ENCODE measurements at regions not wholly inside any gene's neighbourhood (a gene's known extent, or its start where the extent isn't known, plus 50 kb on each side); places are given as distances from the start of the nearest gene placed in this dataset.

DNA sequence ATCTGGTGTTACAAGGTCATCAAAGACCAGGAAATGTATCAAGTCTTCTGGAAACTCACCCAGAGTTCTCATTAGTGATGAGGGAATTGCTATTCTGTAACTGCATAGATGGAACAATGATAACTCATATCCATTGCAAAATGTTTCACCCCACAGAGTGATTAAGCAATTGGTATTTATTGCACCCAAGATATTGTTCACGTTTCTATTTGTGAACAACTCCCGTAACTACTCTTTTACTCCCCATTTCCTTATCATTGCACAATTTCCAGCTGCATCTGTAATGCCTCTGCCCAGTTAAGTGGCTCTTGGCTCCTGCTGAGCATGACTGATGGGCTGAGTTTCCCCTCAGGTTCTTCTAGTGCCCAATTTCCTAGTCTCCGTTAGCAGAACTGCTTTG is 108.7 kb upstream of the PRICKLE1 start:
- TF ChIP-seq, protein P1, sequence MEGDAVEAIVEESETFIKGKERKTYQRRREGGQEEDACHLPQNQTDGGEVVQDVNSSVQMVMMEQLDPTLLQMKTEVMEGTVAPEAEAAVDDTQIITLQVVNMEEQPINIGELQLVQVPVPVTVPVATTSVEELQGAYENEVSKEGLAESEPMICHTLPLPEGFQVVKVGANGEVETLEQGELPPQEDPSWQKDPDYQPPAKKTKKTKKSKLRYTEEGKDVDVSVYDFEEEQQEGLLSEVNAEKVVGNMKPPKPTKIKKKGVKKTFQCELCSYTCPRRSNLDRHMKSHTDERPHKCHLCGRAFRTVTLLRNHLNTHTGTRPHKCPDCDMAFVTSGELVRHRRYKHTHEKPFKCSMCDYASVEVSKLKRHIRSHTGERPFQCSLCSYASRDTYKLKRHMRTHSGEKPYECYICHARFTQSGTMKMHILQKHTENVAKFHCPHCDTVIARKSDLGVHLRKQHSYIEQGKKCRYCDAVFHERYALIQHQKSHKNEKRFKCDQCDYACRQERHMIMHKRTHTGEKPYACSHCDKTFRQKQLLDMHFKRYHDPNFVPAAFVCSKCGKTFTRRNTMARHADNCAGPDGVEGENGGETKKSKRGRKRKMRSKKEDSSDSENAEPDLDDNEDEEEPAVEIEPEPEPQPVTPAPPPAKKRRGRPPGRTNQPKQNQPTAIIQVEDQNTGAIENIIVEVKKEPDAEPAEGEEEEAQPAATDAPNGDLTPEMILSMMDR (IDR thresholded peaks at IDR 0.05; ENCODE audit: low read depth, low read length, missing control alignments) = no peak
- no peak for DNase-seq (ENCODE audit: low read depth)
- no peak overlapping the region for H3K4me3 ChIP-seq (ENCODE audit: low read depth, low read length)

DNA sequence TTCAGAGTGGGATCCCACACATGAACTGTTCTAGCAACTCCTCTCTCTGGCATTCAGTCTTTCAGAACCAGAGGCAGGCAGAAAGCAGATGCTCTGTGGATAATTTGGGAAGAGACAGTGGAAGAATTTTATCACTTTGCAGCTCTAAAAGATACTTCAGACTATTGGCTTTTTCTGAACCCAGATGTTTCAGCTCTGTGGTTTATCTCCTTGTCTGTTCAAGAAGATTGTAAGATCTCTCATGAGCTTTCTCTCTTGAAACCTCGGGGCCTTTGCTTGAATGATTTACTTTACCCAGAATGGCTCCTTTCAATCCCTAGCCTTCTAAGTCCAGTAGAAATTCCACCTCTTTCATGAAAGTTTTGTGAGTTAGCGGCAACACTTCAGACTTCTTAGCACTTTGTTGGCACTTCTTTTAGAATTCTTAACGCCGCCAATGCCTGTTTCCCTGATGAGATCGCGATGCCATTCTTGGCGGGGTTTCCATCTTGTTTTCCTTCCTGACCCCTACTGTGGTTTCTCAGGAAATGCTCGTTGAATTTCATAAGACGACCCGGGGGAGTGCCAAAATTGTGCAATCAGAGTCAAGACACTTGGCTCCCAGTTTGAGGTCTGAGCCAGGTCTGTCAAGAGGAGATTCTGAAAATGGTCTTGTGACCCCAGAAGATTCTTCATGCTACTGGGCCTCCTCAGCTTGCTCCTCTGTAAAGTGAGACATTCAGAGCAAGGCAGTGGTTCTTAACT is 107.0 kb upstream of the PRICKLE1 start:
- TF ChIP-seq, protein P1 (IDR thresholded peaks at IDR 0.05; ENCODE audit: low read depth, low read length, missing control alignments) = no peak
- no peak for DNase-seq (ENCODE audit: low read depth)
- H3K4me3 ChIP-seq (ENCODE audit: low read depth, low read length) = no peak overlapping the region

DNA sequence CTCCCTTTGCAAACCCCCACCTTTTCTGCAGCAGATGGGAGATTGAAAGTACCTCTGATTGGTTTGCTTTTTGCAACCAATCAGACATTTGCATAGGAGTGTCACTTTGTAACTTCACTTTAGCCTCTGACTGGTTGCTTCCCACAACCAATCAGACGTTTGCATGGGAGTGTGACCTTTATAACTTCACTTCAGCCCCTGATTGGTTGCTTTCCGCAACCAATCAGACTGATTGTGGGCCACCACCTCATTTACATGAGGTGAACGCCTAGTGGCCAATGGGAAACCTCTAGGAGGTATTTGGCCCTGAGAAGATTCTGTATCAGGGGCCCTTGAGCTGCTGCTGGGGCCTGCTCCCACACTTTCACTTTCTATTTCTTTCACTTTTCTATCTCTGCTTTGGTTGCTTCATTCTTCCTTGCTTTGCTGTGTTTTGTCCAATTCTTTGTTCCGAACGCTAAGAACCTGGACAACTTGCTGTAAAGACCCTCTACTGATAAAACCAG is 106.0 kb upstream of the PRICKLE1 start:
- H3K4me3 ChIP-seq (ENCODE audit: low read depth, low read length) = no peak overlapping the region
- DNase-seq (ENCODE audit: low read depth) = no peak
- TF ChIP-seq, protein P1 (IDR thresholded peaks at IDR 0.05; ENCODE audit: low read depth, low read length, missing control alignments) = no peak

DNA sequence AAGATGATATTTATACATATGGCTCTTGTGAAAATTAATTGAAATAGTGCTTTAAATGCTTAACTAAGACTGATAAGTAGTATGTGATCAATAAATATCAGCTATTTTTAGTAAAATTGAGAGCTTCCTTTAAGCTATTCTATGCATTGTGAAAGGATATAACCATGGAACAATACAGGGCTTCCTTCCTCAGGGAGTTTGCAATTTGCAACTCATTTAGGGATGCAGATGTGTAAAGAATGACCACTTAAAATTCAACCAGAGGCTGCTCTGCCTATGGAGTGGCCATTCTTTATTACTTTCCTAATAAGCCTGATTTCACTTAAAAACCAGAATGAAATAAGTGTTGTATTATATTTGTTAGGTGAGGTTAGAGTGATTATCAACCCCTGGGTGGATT is 103.2 kb upstream of the PRICKLE1 start:
- no peak for DNase-seq (ENCODE audit: low read depth)
- TF ChIP-seq, protein P1 (IDR thresholded peaks at IDR 0.05; ENCODE audit: low read depth, low read length, missing control alignments) = no peak
- H3K4me3 ChIP-seq (ENCODE audit: low read depth, low read length) = no peak overlapping the region

DNA sequence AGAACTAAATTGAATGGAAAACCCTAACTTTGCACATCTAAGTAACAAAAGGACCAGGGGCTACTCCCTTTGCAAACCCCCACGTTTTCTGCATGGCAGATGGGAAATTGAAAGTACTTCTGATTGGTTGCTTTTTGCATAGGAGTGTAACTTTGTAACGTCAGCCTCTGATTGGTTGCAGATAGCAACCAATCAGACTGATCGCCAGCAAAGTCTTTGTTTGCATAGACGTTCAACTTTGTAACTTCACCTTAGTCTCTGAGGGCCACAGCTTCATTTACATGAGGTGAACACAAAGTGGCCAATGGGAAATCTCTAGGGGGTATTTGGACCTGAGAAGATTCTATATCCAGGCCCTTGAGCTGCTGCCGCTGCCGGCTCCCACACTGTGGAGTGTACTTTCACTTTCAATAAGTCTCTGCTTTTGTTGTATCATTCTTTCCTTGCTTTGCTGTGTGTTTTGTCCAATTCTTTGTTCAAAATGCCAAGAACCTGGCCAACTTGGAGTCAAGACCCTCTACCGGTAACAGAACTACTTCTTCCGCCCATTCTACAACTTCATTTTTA is 102.5 kb upstream of the PRICKLE1 start:
- TF ChIP-seq, protein P1 (IDR thresholded peaks at IDR 0.05; ENCODE audit: low read depth, low read length, missing control alignments) = no peak
- H3K4me3 ChIP-seq (ENCODE audit: low read depth, low read length) = no peak overlapping the region
- no peak for DNase-seq (ENCODE audit: low read depth)

DNA sequence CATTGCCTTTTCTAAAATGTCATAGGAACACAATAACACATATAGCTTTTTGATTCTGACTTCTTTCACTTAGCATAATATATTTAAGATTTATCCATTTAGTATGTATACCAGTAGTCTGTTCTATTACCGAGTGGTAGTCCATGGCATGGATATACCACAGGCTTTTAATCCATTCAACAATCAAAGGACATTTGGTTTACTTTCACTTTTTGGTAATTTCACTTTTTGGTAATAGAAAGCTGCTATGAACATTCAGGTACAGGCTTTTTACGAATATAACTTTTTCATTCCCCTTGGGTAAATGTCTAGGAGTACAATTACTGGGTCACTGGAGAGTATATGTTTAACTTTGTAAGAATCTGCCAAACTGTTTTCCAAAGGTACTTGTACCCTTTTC is 100.7 kb upstream of the PRICKLE1 start:
- TF ChIP-seq, protein P1 (IDR thresholded peaks at IDR 0.05; ENCODE audit: low read depth, low read length, missing control alignments) = no peak
- no peak overlapping the region for H3K4me3 ChIP-seq (ENCODE audit: low read depth, low read length)
- no peak for DNase-seq (ENCODE audit: low read depth)
